CD4-positive, alpha-beta memory T cell (primary cell): ENCODE measurements at regions not wholly inside any gene's neighbourhood (a gene's known extent, or its start where the extent isn't known, plus 50 kb on each side); places are given as distances from the start of the nearest gene placed in this dataset.

ENCODE experiments used
- CTCF ChIA-PET: fragments of 350-600 bp; sonication (Branson Sonifier 250); formaldehyde crosslinking; loops from one replicate; lab custom pipeline; 2021; ENCODE audit warnings: inconsistent platforms; ENCODE audit not compliant: partially characterized antibody; lab: Charles Lee
- POLR2A ChIA-PET: fragments of 350-600 bp; sonication (Branson Sonifier 250); formaldehyde crosslinking; loops from one replicate; lab custom pipeline; 2021; ENCODE audit not compliant: partially characterized antibody; lab: Charles Lee
- DNase-seq, 5 donors: peaks; one replicate each; pipeline versions ENCODE4 v3.0.0 to v3.0.0-alpha.2; 2020 to 2022; ENCODE audit warnings: mixed read lengths in 1 of 5
- H3K27ac ChIP-seq: one replicate; pipeline ENCODE4 v1.7.0; 2013; ENCODE audit warnings: low read depth, low read length
- H3K27me3 ChIP-seq: 2 replicates; pipeline ENCODE4 v1.7.0; 2013; ENCODE audit warnings: mild to moderate bottlenecking, low read length, moderate library complexity; ENCODE audit not compliant: insufficient read depth
- H3K36me3 ChIP-seq: 2 replicates; pipeline ENCODE4 v1.7.0; 2013; ENCODE audit warnings: mild to moderate bottlenecking, low read length, moderate library complexity; ENCODE audit not compliant: insufficient read depth
- H3K4me1 ChIP-seq: 2 replicates; pipeline ENCODE4 v1.7.0; 2013; ENCODE audit warnings: mild to moderate bottlenecking, low read length, moderate library complexity; ENCODE audit not compliant: insufficient read depth
- H3K4me3 ChIP-seq, 2 donors: one replicate each; pipeline ENCODE4 v1.7.0; 2013; ENCODE audit warnings: low read length in 2 of 2, mild to moderate bottlenecking in 1 of 2
- H3K9me3 ChIP-seq, 2 donors: one replicate each; pipeline ENCODE4 v1.7.0; 2013; ENCODE audit warnings: low read length in 2 of 2, control low read depth in 1 of 2; ENCODE audit not compliant: control insufficient read depth in 1 of 2
- H3K27ac Mint-ChIP-seq, 7 donors: one replicate each; pipeline ENCODE4 v1.8.0; 2020 to 2021; ENCODE audit warnings: mixed read lengths in 7 of 7, mild to moderate bottlenecking in 6 of 7, inconsistent platforms in 3 of 7, moderate library complexity in 3 of 7
- H3K27me3 Mint-ChIP-seq, 2 donors: one replicate each; pipeline ENCODE4 v1.8.0; 2020 to 2021; ENCODE audit warnings: mixed read lengths in 2 of 2
- H3K36me3 Mint-ChIP-seq, 2 donors: one replicate each; pipeline ENCODE4 v1.8.0; 2020 to 2021; ENCODE audit warnings: mixed read lengths in 2 of 2, inconsistent platforms in 1 of 2, mild to moderate bottlenecking in 1 of 2
- H3K4me1 Mint-ChIP-seq, 4 donors: one replicate each; pipeline ENCODE4 v1.8.0; 2020 to 2021; ENCODE audit warnings: mixed read lengths in 4 of 4, mild to moderate bottlenecking in 1 of 4
- H3K4me3 Mint-ChIP-seq, 8 donors: one replicate each; pipeline ENCODE4 v1.8.0; 2020 to 2021; ENCODE audit warnings: mixed read lengths in 8 of 8, mild to moderate bottlenecking in 7 of 8, moderate library complexity in 6 of 8, inconsistent platforms in 3 of 8
- H3K9me3 Mint-ChIP-seq, 8 donors: one replicate each; pipeline ENCODE4 v1.8.0; 2020 to 2021; ENCODE audit warnings: mixed read lengths in 8 of 8, mild to moderate bottlenecking in 5 of 8, inconsistent platforms in 3 of 8, moderate library complexity in 1 of 8
- intact Hi-C: fragments of 100-400 bp; cut with micrococcal nuclease; formaldehyde crosslinking; loops from one replicate; pipeline ENCODE4 v1.15.1; 2023

- CTCF ChIA-PET, result no interaction called here
- Mint-ChIP-seq H3K27me3 (no peaks in the 10 kb centered on the region), H3K36me3 (no peaks in the 10 kb centered on the region), H3K4me1 (no peaks in the 10 kb centered on the region), H3K27ac (no peak overlapping the region), H3K4me3 (no peak overlapping the region), H3K9me3 (peaks cover 3 to 20% (median 8%) of the 10 kb centered on the region in 8 donors)
- Histone ChIP-seq H3K27ac (no peak overlapping the region), H3K4me1 (no peaks in the 10 kb centered on the region), H3K9me3 (no peaks in the 10 kb centered on the region), H3K4me3 (no peak overlapping the region), H3K27me3 (no peaks in the 10 kb centered on the region), H3K36me3 (no peaks in the 10 kb centered on the region)
- no peak for DNase-seq
- POLR2A ChIA-PET, result no interaction called here
- intact Hi-C loops, result no loop called here
Measured at GRCh38 chr15:97126553-97127233, 796.2 kb downstream of the NR2F2 start.

DNA sequence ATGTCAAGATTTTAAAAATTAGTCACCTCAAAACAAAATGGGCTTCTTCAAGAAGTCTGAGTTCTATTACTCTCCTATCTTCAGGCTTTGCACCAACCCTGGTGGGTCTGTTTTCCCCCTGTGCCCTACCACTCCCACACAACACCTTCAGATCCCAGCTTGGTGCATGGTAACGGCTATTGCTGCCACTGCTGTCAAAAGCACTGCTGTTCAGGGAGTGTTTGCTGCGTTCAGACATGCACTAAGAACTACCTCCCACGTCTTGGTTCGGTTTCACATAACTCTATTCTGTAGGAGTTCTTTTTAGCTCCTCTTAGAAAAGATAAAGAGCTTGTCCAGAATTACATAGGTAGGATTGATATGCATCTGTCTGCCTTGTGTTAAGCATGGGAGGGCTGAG is 799.2 kb downstream of the NR2F2 start:
- H3K9me3 Mint-ChIP-seq, result peaks cover 4 to 29% (median 13%) of the 10 kb centered on the region in 8 donors
- DNase-seq, result no peak
- no peaks in the 10 kb centered on the region for H3K4me1 Mint-ChIP-seq
- peaks cover 0 to 6% of the 10 kb centered on the region in 2 donors for H3K9me3 ChIP-seq
- H3K27me3 Mint-ChIP-seq, result no peaks in the 10 kb centered on the region
- H3K36me3 Mint-ChIP-seq, result no peaks in the 10 kb centered on the region
- no peaks in the 10 kb centered on the region for H3K4me1 ChIP-seq
- no peak overlapping the region for H3K27ac Mint-ChIP-seq
- intact Hi-C loops, result no loop called here
- no peaks in the 10 kb centered on the region for H3K36me3 ChIP-seq
- no peak overlapping the region for H3K4me3 Mint-ChIP-seq
- H3K4me3 ChIP-seq, result no peak overlapping the region
- ChIA-PET POLR2A (no interaction called here), CTCF (no interaction called here)
- H3K27ac ChIP-seq, result no peak overlapping the region
- H3K27me3 ChIP-seq, result no peaks in the 10 kb centered on the region

DNA sequence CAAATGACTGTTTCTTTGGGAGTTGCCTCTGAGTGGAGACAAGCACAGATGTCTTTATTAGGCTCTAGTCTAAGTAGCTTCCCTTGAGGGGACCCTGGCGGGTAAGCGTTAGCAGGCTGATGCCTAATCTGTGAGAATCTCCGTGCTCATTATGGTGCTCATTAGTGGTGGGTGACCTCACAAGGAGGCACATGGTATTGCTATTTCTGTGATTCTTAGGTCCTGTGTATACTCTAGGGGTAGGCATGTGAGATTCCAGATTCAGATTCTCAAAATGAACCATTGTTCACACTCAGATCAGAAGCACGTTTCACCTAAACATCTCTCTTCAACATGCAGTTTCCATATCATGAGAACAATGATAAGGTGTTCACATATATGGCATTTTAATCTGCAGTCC is 809.7 kb downstream of the NR2F2 start:
- Histone ChIP-seq H3K4me1 (no peaks in the 10 kb centered on the region), H3K9me3 (no peaks in the 10 kb centered on the region), H3K4me3 (no peak overlapping the region), H3K36me3 (no peaks in the 10 kb centered on the region), H3K27ac (no peak overlapping the region), H3K27me3 (no peaks in the 10 kb centered on the region)
- intact Hi-C loops, result no loop called here
- H3K4me1 Mint-ChIP-seq, result no peaks in the 10 kb centered on the region
- peaks cover 0 to 22% (median 9%) of the 10 kb centered on the region in 8 donors for H3K9me3 Mint-ChIP-seq
- no peak for DNase-seq
- no peaks in the 10 kb centered on the region for H3K27me3 Mint-ChIP-seq
- no peak overlapping the region for H3K4me3 Mint-ChIP-seq
- no peaks in the 10 kb centered on the region for H3K36me3 Mint-ChIP-seq
- ChIA-PET CTCF (no interaction called here), POLR2A (no interaction called here)
- H3K27ac Mint-ChIP-seq, result no peak overlapping the region

- H3K27ac ChIP-seq, result no peak overlapping the region
- H3K36me3 ChIP-seq, result no peaks in the 10 kb centered on the region
- ChIA-PET CTCF (no interaction called here), POLR2A (no interaction called here)
- no peaks in the 10 kb centered on the region for H3K27me3 Mint-ChIP-seq
- H3K4me1 Mint-ChIP-seq, result no peaks in the 10 kb centered on the region
- no peaks in the 10 kb centered on the region for H3K36me3 Mint-ChIP-seq
- H3K4me3 Mint-ChIP-seq, result no peak overlapping the region
- H3K4me1 ChIP-seq, result no peaks in the 10 kb centered on the region
- no peak overlapping the region for H3K27ac Mint-ChIP-seq
- no peaks in the 10 kb centered on the region for H3K27me3 ChIP-seq
- no peak overlapping the region for H3K4me3 ChIP-seq
- intact Hi-C loops, result no loop called here
- DNase-seq, result no peak
- H3K9me3 ChIP-seq, result no peaks in the 10 kb centered on the region
- peaks cover 0 to 17% (median 6%) of the 10 kb centered on the region in 8 donors for H3K9me3 Mint-ChIP-seq
Measured at GRCh38 chr15:97141360-97141759, 810.9 kb downstream of the NR2F2 start.

DNA sequence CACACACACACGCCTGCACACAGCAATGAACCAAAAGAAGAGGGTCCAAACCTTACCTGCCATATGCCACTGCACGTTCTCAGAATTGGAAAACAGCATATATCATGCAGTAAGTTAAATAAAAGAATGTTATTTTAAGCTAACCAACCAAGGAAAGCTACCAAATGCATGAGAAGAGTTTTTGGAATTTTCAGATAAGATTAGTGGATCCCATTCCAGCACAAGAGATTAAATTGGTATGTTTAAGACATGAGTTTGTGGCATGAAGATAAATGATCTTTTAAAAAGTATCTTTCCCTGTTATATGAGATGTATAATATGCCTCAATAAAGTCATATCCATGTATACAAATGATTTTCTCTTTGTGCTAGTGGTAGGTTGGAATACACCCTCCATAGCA is 811.4 kb downstream of the NR2F2 start:
- peaks cover 0 to 16% (median 6%) of the 10 kb centered on the region in 8 donors for H3K9me3 Mint-ChIP-seq
- Histone ChIP-seq H3K36me3 (no peaks in the 10 kb centered on the region), H3K27me3 (no peaks in the 10 kb centered on the region), H3K4me3 (no peak overlapping the region), H3K9me3 (no peaks in the 10 kb centered on the region), H3K4me1 (no peaks in the 10 kb centered on the region), H3K27ac (no peak overlapping the region)
- no peaks in the 10 kb centered on the region for H3K36me3 Mint-ChIP-seq
- ChIA-PET POLR2A (no interaction called here), CTCF (no interaction called here)
- H3K27me3 Mint-ChIP-seq, result no peaks in the 10 kb centered on the region
- no peak overlapping the region for H3K27ac Mint-ChIP-seq
- DNase-seq, result no peak
- no peaks in the 10 kb centered on the region for H3K4me1 Mint-ChIP-seq
- intact Hi-C loops, result no loop called here
- no peak overlapping the region for H3K4me3 Mint-ChIP-seq

- Mint-ChIP-seq H3K9me3 (peaks cover 0 to 16% (median 4%) of the 10 kb centered on the region in 8 donors), H3K27ac (no peak overlapping the region), H3K36me3 (no peaks in the 10 kb centered on the region), H3K27me3 (no peaks in the 10 kb centered on the region), H3K4me3 (no peak overlapping the region), H3K4me1 (no peaks in the 10 kb centered on the region)
- ChIA-PET POLR2A (no interaction called here), CTCF (no interaction called here)
- intact Hi-C loops, result no loop called here
- Histone ChIP-seq H3K27ac (no peak overlapping the region), H3K27me3 (no peaks in the 10 kb centered on the region), H3K4me1 (no peaks in the 10 kb centered on the region), H3K4me3 (no peak overlapping the region), H3K36me3 (no peaks in the 10 kb centered on the region), H3K9me3 (no peaks in the 10 kb centered on the region)
- DNase-seq, result no peak
Measured at GRCh38 chr15:97143592-97144376, 813.3 kb downstream of the NR2F2 start.

- H3K4me1 ChIP-seq, result no peaks in the 10 kb centered on the region
- H3K4me3 Mint-ChIP-seq, result no peak overlapping the region
- CTCF ChIA-PET, result no interaction called here
- no peak overlapping the region for H3K4me3 ChIP-seq
- no peaks in the 10 kb centered on the region for H3K36me3 ChIP-seq
- no peak overlapping the region for H3K27ac ChIP-seq
- DNase-seq, result no peak
- H3K27ac Mint-ChIP-seq, result no peak overlapping the region
- no peaks in the 10 kb centered on the region for H3K27me3 Mint-ChIP-seq
- H3K27me3 ChIP-seq, result no peaks in the 10 kb centered on the region
- peaks cover 0 to 15% (median 4%) of the 10 kb centered on the region in 8 donors for H3K9me3 Mint-ChIP-seq
- POLR2A ChIA-PET, result no interaction called here
- H3K9me3 ChIP-seq, result no peaks in the 10 kb centered on the region
- H3K4me1 Mint-ChIP-seq, result no peaks in the 10 kb centered on the region
- intact Hi-C loops, result no loop called here
- H3K36me3 Mint-ChIP-seq, result no peaks in the 10 kb centered on the region
Measured at GRCh38 chr15:97144377-97144711, 813.8 kb downstream of the NR2F2 start.
